ENCODE measurements at regions not wholly inside any gene's neighbourhood (a gene's known extent, or its start where the extent isn't known, plus 50 kb on each side); places are given as distances from the start of the nearest gene placed in this dataset.
"Not testable (repeated sequence)": the region's sequence is repeated elsewhere in the genome, so short reads cannot be mapped to it uniquely, and the experiment has no call there.

DNA sequence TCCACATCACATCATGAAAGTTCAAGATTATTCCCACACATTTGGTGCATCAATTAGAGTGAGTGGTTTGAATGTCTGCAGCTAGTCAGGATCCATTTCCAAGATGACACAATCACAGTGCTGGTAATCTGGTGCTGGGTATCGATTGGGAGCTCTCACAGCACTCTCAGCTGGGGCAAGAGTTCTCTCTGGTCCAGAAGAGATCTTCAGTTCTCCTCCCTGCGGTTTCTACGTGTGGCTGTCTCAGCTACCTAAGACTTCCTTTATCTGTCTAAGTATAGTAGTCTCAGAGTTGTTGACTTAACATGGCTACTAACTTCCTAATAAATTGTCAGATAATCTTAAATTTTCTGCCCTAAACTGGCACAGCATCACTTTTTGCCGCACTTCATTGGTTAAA is 358.0 kb upstream of the BRINP3 start:
- H3K9me1 ChIP-seq (ENCODE audit: control insufficient read depth, extremely low read depth, insufficient read depth, low read length) = no peaks in the 10 kb centered on the region
- TF ChIP-seq, protein P1, sequence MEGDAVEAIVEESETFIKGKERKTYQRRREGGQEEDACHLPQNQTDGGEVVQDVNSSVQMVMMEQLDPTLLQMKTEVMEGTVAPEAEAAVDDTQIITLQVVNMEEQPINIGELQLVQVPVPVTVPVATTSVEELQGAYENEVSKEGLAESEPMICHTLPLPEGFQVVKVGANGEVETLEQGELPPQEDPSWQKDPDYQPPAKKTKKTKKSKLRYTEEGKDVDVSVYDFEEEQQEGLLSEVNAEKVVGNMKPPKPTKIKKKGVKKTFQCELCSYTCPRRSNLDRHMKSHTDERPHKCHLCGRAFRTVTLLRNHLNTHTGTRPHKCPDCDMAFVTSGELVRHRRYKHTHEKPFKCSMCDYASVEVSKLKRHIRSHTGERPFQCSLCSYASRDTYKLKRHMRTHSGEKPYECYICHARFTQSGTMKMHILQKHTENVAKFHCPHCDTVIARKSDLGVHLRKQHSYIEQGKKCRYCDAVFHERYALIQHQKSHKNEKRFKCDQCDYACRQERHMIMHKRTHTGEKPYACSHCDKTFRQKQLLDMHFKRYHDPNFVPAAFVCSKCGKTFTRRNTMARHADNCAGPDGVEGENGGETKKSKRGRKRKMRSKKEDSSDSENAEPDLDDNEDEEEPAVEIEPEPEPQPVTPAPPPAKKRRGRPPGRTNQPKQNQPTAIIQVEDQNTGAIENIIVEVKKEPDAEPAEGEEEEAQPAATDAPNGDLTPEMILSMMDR (optimal IDR thresholded peaks at IDR 0.05 in 1 of 3, IDR thresholded peaks at IDR 0.05 in 1 of 3, conservative IDR thresholded peaks at IDR 0.05 in 1 of 3; ENCODE audit: extremely low read depth in 1 of 3, insufficient read depth in 2 of 3, low read length in 3 of 3) = no peak
- no peak for TF ChIP-seq EZH2 (IDR thresholded peaks at IDR 0.05; ENCODE audit: low read length)
- H3K4me3 ChIP-seq (ENCODE audit: control insufficient read depth in 2 of 3, extremely low read depth in 1 of 3, insufficient read depth in 2 of 3, low read depth in 1 of 3, low read length in 3 of 3) = no peak overlapping the region
- DNase-seq (ENCODE audit: low read depth, low spot score) (no peak), FAIRE-seq (no peak)
- no peaks in the 10 kb centered on the region for H4K20me1 ChIP-seq (ENCODE audit: control insufficient read depth, extremely low read depth, insufficient read depth, low read length)
- no peaks in the 10 kb centered on the region for H3K27me3 ChIP-seq (ENCODE audit: control insufficient read depth, extremely low read depth, insufficient read depth, low read length)
- H2AFZ ChIP-seq (ENCODE audit: control insufficient read depth, low read length) = no peak overlapping the region
- no peaks in the 10 kb centered on the region for H3K36me3 ChIP-seq (ENCODE audit: control insufficient read depth in 2 of 2, extremely low read depth in 1 of 2, insufficient read depth in 2 of 2, low read length in 2 of 2)
- no peaks in the 10 kb centered on the region for H3K79me2 ChIP-seq (ENCODE audit: control insufficient read depth, insufficient read depth, low read length)
- H3K27ac ChIP-seq (ENCODE audit: control insufficient read depth, insufficient read depth, low read length) = no peak overlapping the region
- no peak overlapping the region for H3K4me2 ChIP-seq (ENCODE audit: control insufficient read depth, extremely low read depth, insufficient read depth, low read depth, low read length)
- H3K9ac ChIP-seq (ENCODE audit: control insufficient read depth, extremely low read depth, insufficient read depth, low read length) = no peak overlapping the region
- no peaks in the 10 kb centered on the region for H3K9me3 ChIP-seq (ENCODE audit: control insufficient read depth, low read depth, low read length)
- H3K4me1 ChIP-seq (ENCODE audit: control insufficient read depth, extremely low read depth, insufficient read depth, low read length) = no peaks in the 10 kb centered on the region
- dilution Hi-C loops (cut with MboI; ENCODE audit: extremely low pct_ligation_motif_present, low sequenced_read_pairs) = no loop called here

DNA sequence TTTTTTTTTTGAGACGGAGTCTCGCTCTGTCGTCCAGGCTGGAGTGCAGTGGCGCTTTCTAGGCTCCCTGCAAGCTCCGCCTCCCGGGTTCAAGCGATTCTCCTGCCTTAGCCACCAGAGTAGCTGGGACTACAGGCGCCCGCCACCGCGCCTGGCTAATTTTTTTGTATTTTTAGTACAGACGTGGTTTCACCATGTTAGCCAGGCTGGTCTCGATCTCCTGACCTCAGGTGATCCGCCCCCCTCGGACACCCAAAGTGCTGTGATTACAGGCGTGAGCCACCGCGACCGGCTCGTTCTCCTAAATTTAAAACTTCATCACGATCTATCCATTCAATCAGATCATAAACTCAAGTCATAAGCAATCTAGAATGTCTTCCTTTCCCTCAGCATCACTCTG is 359.5 kb upstream of the BRINP3 start:
- H3K79me2 ChIP-seq (ENCODE audit: control insufficient read depth, insufficient read depth, low read length); H4K20me1 ChIP-seq (ENCODE audit: control insufficient read depth, extremely low read depth, insufficient read depth, low read length); H3K9me3 ChIP-seq (ENCODE audit: control insufficient read depth, low read depth, low read length); H3K4me3 ChIP-seq (ENCODE audit: control insufficient read depth in 2 of 3, extremely low read depth in 1 of 3, insufficient read depth in 2 of 3, low read depth in 1 of 3, low read length in 3 of 3); H3K4me1 ChIP-seq (ENCODE audit: control insufficient read depth, extremely low read depth, insufficient read depth, low read length); H3K4me2 ChIP-seq (ENCODE audit: control insufficient read depth, extremely low read depth, insufficient read depth, low read depth, low read length); H3K27me3 ChIP-seq (ENCODE audit: control insufficient read depth, extremely low read depth, insufficient read depth, low read length); H3K9me1 ChIP-seq (ENCODE audit: control insufficient read depth, extremely low read depth, insufficient read depth, low read length); H3K9ac ChIP-seq (ENCODE audit: control insufficient read depth, extremely low read depth, insufficient read depth, low read length); H3K27ac ChIP-seq (ENCODE audit: control insufficient read depth, insufficient read depth, low read length); H2AFZ ChIP-seq (ENCODE audit: control insufficient read depth, low read length); H3K36me3 ChIP-seq (ENCODE audit: control insufficient read depth in 2 of 2, extremely low read depth in 1 of 2, insufficient read depth in 2 of 2, low read length in 2 of 2); DNase-seq (ENCODE audit: low read depth, low spot score); dilution Hi-C loops (cut with MboI; ENCODE audit: extremely low pct_ligation_motif_present, low sequenced_read_pairs); FAIRE-seq: not testable (repeated sequence)

DNA sequence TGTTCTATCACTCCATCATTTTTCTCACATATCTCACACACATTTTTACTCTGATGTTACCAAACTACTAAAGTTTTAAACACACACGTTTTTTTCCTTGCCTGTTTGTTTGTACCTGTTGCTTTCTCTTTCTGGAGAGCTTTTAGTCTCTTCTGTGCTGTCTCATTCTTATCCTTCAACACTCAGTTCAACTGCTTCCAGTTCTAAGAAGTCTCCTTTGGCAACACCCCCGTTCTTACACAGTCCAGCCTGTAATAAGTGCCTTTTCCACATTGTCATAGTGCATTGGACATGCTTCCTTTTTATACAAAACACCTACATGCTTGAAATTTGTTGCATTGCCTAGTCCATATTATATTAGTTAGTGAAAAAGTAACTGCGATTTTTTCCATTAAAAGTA is 360.2 kb upstream of the BRINP3 start:
- dilution Hi-C loops (cut with MboI; ENCODE audit: extremely low pct_ligation_motif_present, low sequenced_read_pairs) = no loop called here
- no peak overlapping the region for H3K4me2 ChIP-seq (ENCODE audit: control insufficient read depth, extremely low read depth, insufficient read depth, low read depth, low read length)

More for the DNA sequence above, 360.2 kb upstream of the BRINP3 start:
- Histone ChIP-seq H4K20me1 (ENCODE audit: control insufficient read depth, extremely low read depth, insufficient read depth, low read length) (no peaks in the 10 kb centered on the region), H3K9me1 (ENCODE audit: control insufficient read depth, extremely low read depth, insufficient read depth, low read length) (no peaks in the 10 kb centered on the region), H3K36me3 (ENCODE audit: control insufficient read depth in 2 of 2, extremely low read depth in 1 of 2, insufficient read depth in 2 of 2, low read length in 2 of 2) (no peaks in the 10 kb centered on the region), H3K4me3 (ENCODE audit: control insufficient read depth in 2 of 3, extremely low read depth in 1 of 3, insufficient read depth in 2 of 3, low read depth in 1 of 3, low read length in 3 of 3) (no peak overlapping the region), H2AFZ (ENCODE audit: control insufficient read depth, low read length) (no peak overlapping the region), H3K27ac (ENCODE audit: control insufficient read depth, insufficient read depth, low read length) (no peak overlapping the region), H3K9ac (ENCODE audit: control insufficient read depth, extremely low read depth, insufficient read depth, low read length) (no peak overlapping the region), H3K9me3 (ENCODE audit: control insufficient read depth, low read depth, low read length) (no peaks in the 10 kb centered on the region), H3K79me2 (ENCODE audit: control insufficient read depth, insufficient read depth, low read length) (no peaks in the 10 kb centered on the region), H3K27me3 (ENCODE audit: control insufficient read depth, extremely low read depth, insufficient read depth, low read length) (no peaks in the 10 kb centered on the region), H3K4me1 (ENCODE audit: control insufficient read depth, extremely low read depth, insufficient read depth, low read length) (no peaks in the 10 kb centered on the region)
- TF ChIP-seq, protein P1 (optimal IDR thresholded peaks at IDR 0.05 in 1 of 3, IDR thresholded peaks at IDR 0.05 in 1 of 3, conservative IDR thresholded peaks at IDR 0.05 in 1 of 3; ENCODE audit: extremely low read depth in 1 of 3, insufficient read depth in 2 of 3, low read length in 3 of 3) = no peak
- no peak for TF ChIP-seq EZH2 (IDR thresholded peaks at IDR 0.05; ENCODE audit: low read length)
- DNase-seq (ENCODE audit: low read depth, low spot score) (no peak), FAIRE-seq (no peak)

All from keratinocyte (primary cell).